HepG2 (cell line): ENCODE measurements at regions not wholly inside any gene's neighbourhood (a gene's known extent, or its start where the extent isn't known, plus 50 kb on each side); places are given as distances from the start of the nearest gene placed in this dataset.
"Not testable (repeated sequence)": the region's sequence is repeated elsewhere in the genome, so short reads cannot be mapped to it uniquely, and the experiment has no call there.

Experiments used
- BRCA1 ChIP-seq: sonication (generic); formaldehyde crosslinking; IDR thresholded peaks from 2 replicates; pipeline ENCODE4 v1.4.0; 2020; ENCODE audit warnings: missing genetic modification reagents
- CSRNP2 ChIP-seq: sonication (generic); formaldehyde crosslinking; conservative IDR thresholded peaks from 2 replicates; pipeline ENCODE4 v1.8.0; 2022; ENCODE audit warnings: low read depth, missing genetic modification reagents
- CTCF ChIP-seq: sonication (generic); formaldehyde crosslinking; IDR thresholded peaks from 2 replicates; pipeline ENCODE4 v1.5.0; 2020; ENCODE audit warnings: mild to moderate bottlenecking, missing genetic modification reagents, moderate library complexity
- POLR2AphosphoS5 ChIP-seq: IDR thresholded peaks from 2 replicates; pipeline ENCODE4 v1.6.1; 2012; ENCODE audit warnings: low read depth, low read length
- RXRA ChIP-seq: sonication (generic); formaldehyde crosslinking; IDR thresholded peaks from 2 replicates; pipeline ENCODE4 v1.5.1; 2020; ENCODE audit warnings: missing genetic modification reagents
- WIZ ChIP-seq: sonication (generic); formaldehyde crosslinking; IDR thresholded peaks from 2 replicates; pipeline ENCODE4 v1.5.1; 2020; ENCODE audit warnings: mild to moderate bottlenecking, missing genetic modification reagents
- ZNF138 ChIP-seq: sonication (generic); formaldehyde crosslinking; IDR thresholded peaks from 2 replicates; pipeline ENCODE4 v1.5.0; 2020; ENCODE audit warnings: mild to moderate bottlenecking, low read depth, missing genetic modification reagents
- ZNF776 ChIP-seq: sonication (generic); formaldehyde crosslinking; IDR thresholded peaks from 2 replicates; pipeline ENCODE4 v1.4.0; 2020; ENCODE audit warnings: mild to moderate bottlenecking, missing genetic modification reagents
- TF ChIP-seq, protein P1 (sequence below): sonication (generic); formaldehyde crosslinking; IDR thresholded peaks from 2 replicates; pipeline ENCODE4 v1.4.0; 2020; ENCODE audit warnings: missing genetic modification reagents

DNA sequence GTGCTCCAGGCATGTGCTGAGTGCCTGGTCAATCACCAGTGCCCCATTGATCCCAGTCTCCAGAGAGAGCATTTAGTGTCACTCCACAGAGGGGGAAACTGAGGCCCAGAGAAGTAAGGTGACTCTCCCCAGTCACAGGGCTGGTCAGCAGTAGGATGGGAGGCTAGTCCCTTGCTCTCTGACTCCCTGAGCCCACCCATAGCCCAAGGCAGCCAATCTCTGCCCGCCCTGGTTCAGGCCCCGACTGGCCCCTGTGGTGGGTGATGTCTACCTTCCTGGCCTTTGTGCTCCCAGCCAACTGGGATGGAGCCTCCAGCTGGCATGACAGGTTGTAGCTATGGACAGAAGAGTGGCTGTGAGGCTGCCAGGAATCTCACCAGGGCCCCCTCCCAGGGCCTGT is 99.1 kb downstream of the LIMS4 start:
- TF ChIP-seq RXRA (CRISPR knock-in tag); ZNF138 (CRISPR knock-in tag); WIZ; CSRNP2 (CRISPR knock-in tag); CTCF (CRISPR knock-in tag); ZNF776 (CRISPR knock-in tag); POLR2AphosphoS5; BRCA1 (CRISPR knock-in tag): not testable (repeated sequence)
- TF ChIP-seq, protein P1, sequence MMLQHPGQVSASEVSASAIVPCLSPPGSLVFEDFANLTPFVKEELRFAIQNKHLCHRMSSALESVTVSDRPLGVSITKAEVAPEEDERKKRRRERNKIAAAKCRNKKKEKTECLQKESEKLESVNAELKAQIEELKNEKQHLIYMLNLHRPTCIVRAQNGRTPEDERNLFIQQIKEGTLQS (CRISPR knock-in tag) = not testable (repeated sequence)
